ENCODE measurements at regions not wholly inside any gene's neighbourhood (a gene's known extent, or its start where the extent isn't known, plus 50 kb on each side); places are given as distances from the start of the nearest gene placed in this dataset.

DNA sequence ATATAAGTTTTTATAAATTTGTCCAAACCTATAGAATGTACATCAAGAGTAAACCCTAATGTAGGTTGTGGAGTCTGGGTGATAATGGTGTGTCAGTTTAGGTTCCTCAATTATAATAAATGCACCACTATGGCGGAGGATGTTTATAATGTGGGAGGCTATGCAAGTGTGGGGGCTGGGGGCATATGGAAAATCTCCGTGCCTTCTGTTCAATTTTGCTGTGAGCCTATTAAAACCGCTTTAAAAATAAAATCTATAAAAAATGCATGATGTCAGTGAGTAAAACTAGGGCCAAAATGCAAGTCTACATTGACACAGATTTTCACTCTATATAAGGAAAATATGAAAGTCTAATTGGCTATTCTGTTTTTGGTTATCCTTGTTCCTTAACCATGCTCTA, 774.9 kb upstream of the ALCAM start:
- TF ChIP-seq, protein P1, sequence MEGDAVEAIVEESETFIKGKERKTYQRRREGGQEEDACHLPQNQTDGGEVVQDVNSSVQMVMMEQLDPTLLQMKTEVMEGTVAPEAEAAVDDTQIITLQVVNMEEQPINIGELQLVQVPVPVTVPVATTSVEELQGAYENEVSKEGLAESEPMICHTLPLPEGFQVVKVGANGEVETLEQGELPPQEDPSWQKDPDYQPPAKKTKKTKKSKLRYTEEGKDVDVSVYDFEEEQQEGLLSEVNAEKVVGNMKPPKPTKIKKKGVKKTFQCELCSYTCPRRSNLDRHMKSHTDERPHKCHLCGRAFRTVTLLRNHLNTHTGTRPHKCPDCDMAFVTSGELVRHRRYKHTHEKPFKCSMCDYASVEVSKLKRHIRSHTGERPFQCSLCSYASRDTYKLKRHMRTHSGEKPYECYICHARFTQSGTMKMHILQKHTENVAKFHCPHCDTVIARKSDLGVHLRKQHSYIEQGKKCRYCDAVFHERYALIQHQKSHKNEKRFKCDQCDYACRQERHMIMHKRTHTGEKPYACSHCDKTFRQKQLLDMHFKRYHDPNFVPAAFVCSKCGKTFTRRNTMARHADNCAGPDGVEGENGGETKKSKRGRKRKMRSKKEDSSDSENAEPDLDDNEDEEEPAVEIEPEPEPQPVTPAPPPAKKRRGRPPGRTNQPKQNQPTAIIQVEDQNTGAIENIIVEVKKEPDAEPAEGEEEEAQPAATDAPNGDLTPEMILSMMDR (IDR thresholded peaks at IDR 0.05; ENCODE audit: unreplicated experiment): no peak
- no peak overlapping the region for H3K4me3 Mint-ChIP-seq (ENCODE audit: unreplicated experiment)
- no peak overlapping the region for H3K27ac Mint-ChIP-seq (ENCODE audit: low read depth, unreplicated experiment)
- no peak for DNase-seq (ENCODE audit: unreplicated experiment)
- no peaks in the 10 kb centered on the region for H3K9me3 Mint-ChIP-seq (ENCODE audit: unreplicated experiment)
- BruUV-seq (replicated peaks): no TSS peak
- H3K4me1 Mint-ChIP-seq (ENCODE audit: insufficient read depth, unreplicated experiment): peaks cover 5% of the 10 kb centered on the region
- ChIA-PET POLR2A (interaction anchor here (2.0 kb wide), 1 partner anchor 775 kb away, joined by 8 read pairs; the partner anchor contains the start of gene ALCAM), CTCF (interaction anchor here (0.7 to 1.2 kb wide), 2 partner anchors 37 to 777 kb away, joined by 3 to 6 read pairs; no protein-coding TSS in a partner anchor)
- no peaks in the 10 kb centered on the region for H3K27me3 Mint-ChIP-seq (ENCODE audit: insufficient read depth, unreplicated experiment)
- intact Hi-C loops (cut with micrococcal nuclease): loop anchor here (10.0 kb wide), 1 partner anchor 317 kb away; no protein-coding TSS in a partner anchor
- H3K36me3 Mint-ChIP-seq (ENCODE audit: insufficient read depth, unreplicated experiment): no peaks in the 10 kb centered on the region

DNA sequence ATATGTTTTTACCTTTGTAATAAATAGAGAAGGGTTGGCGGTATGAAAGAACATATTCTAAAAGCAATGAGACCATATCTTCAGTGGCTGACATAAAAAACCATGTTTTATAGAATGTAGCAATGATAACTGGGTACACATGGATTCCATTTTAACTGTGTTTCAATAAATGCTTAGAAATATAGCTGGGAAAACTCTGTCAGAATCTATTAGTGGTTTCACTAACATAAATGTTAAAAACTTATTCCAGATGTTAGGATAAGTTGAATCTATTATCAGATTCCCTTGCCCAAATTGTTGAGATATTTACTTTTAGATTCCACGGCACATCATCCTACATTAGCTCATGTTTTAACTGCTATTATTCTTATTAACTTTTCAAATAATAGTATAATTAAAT, 772.2 kb upstream of the ALCAM start:
- no peaks in the 10 kb centered on the region for H3K36me3 Mint-ChIP-seq (ENCODE audit: insufficient read depth, unreplicated experiment)
- TF ChIP-seq, protein P1 (IDR thresholded peaks at IDR 0.05; ENCODE audit: unreplicated experiment): no peak
- H3K9me3 Mint-ChIP-seq (ENCODE audit: unreplicated experiment): no peaks in the 10 kb centered on the region
- BruUV-seq (replicated peaks): no TSS peak
- intact Hi-C loops (cut with micrococcal nuclease): loop anchor here (10.0 kb wide), 1 partner anchor 320 kb away; no protein-coding TSS in a partner anchor
- ChIA-PET POLR2A (no interaction called here), CTCF (interaction anchor here (0.6 to 6.1 kb wide), 2 partner anchors 26 to 773 kb away, joined by 4 to 68 read pairs; partner anchors contain the start of gene ALCAM)
- H3K27me3 Mint-ChIP-seq (ENCODE audit: insufficient read depth, unreplicated experiment): no peaks in the 10 kb centered on the region
- H3K4me1 Mint-ChIP-seq (ENCODE audit: insufficient read depth, unreplicated experiment): no peaks in the 10 kb centered on the region
- DNase-seq (ENCODE audit: unreplicated experiment): no peak
- H3K4me3 Mint-ChIP-seq (ENCODE audit: unreplicated experiment): no peak overlapping the region
- H3K27ac Mint-ChIP-seq (ENCODE audit: low read depth, unreplicated experiment): no peak overlapping the region

DNA sequence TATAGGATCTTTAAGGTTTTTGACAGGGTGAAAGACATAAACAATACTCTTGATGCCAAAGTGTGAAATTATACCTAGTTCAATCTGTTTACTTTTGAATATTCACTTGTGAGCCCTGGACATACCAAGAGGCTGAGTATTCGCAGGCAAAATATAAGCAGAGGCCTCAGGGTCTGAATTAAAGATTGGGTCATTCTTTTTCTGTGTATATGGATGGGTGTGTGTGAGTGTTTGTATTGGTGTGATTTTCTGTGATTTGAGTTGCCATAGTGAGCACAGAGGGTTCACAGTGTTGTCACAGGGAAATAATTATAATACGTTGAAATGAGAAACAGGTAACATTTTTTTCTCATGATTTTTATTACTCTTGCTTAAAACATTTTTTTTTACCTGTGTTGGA, 770.7 kb upstream of the ALCAM start:
- ChIA-PET CTCF (interaction anchor here (0.6 to 6.1 kb wide), 45 partner anchors 9 to 1890 kb away, joined by 3 to 68 read pairs (median 4); partner anchors contain the start of gene ALCAM), POLR2A (interaction anchor here (0.8 to 2.0 kb wide), 3 partner anchors 770 to 774 kb away, joined by 3 to 11 read pairs (median 4); partner anchors contain the start of gene ALCAM)
- no TSS peak for BruUV-seq (replicated peaks)
- no peak overlapping the region for H3K27ac Mint-ChIP-seq (ENCODE audit: low read depth, unreplicated experiment)
- intact Hi-C loops (cut with micrococcal nuclease): loop anchor here (1.0 to 10.0 kb wide), 3 partner anchors 321 to 922 kb away; partner anchors contain the start of gene ALCAM
- no peak for DNase-seq (ENCODE audit: unreplicated experiment)
- H3K36me3 Mint-ChIP-seq (ENCODE audit: insufficient read depth, unreplicated experiment): no peaks in the 10 kb centered on the region
- TF ChIP-seq, protein P1 (IDR thresholded peaks at IDR 0.05; ENCODE audit: unreplicated experiment): no peak
- H3K27me3 Mint-ChIP-seq (ENCODE audit: insufficient read depth, unreplicated experiment): no peaks in the 10 kb centered on the region
- H3K4me3 Mint-ChIP-seq (ENCODE audit: unreplicated experiment): no peak overlapping the region
- no peaks in the 10 kb centered on the region for H3K9me3 Mint-ChIP-seq (ENCODE audit: unreplicated experiment)
- no peaks in the 10 kb centered on the region for H3K4me1 Mint-ChIP-seq (ENCODE audit: insufficient read depth, unreplicated experiment)

DNA sequence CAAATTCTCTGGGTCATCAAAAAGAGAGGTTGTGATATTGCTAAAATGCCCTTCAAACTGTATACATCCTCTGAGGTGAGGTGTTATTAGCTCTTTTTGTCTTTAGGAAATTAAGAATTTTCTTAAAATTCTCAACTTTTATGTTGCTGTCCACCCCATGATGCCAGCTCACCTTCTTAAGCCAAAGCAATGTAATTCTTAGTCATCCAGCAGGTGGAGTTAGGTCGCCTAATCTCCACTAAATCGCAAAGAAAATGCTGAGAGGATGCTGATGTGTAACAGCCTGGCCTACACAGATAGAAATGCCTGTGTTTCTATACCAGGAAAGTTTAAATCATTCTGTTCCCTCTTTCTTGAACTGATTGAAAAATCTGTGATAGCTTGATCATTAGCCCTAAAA, 770.2 kb upstream of the ALCAM start:
- BruUV-seq (replicated peaks): no TSS peak
- Mint-ChIP-seq H3K9me3 (ENCODE audit: unreplicated experiment) (no peaks in the 10 kb centered on the region), H3K4me1 (ENCODE audit: insufficient read depth, unreplicated experiment) (no peaks in the 10 kb centered on the region), H3K27me3 (ENCODE audit: insufficient read depth, unreplicated experiment) (no peaks in the 10 kb centered on the region), H3K36me3 (ENCODE audit: insufficient read depth, unreplicated experiment) (no peaks in the 10 kb centered on the region), H3K27ac (ENCODE audit: low read depth, unreplicated experiment) (no peak overlapping the region), H3K4me3 (ENCODE audit: unreplicated experiment) (no peak overlapping the region)
- TF ChIP-seq, protein P1 (IDR thresholded peaks at IDR 0.05; ENCODE audit: unreplicated experiment): peak; percentile 59
- CTCF ChIA-PET: interaction anchor here (0.6 to 6.1 kb wide), 50 partner anchors 8 to 1994 kb away, joined by 3 to 68 read pairs (median 4); partner anchors contain the start of gene ALCAM
- POLR2A ChIA-PET: interaction anchor here (0.7 to 2.0 kb wide), 5 partner anchors 16 to 774 kb away, joined by 3 to 11 read pairs (median 3); partner anchors contain the start of gene ALCAM
- peak; percentile 66 for DNase-seq (ENCODE audit: unreplicated experiment)
- intact Hi-C loops (cut with micrococcal nuclease): loop anchor here (1.0 to 10.0 kb wide), 3 partner anchors 322 to 922 kb away; partner anchors contain the start of gene ALCAM
